A673 (cell line): ENCODE measurements at regions not wholly inside any gene's neighbourhood (a gene's known extent, or its start where the extent isn't known, plus 50 kb on each side); places are given as distances from the start of the nearest gene placed in this dataset.

Experiments used
- EZH2 ChIP-seq: fragments of 200-600 bp; sonication (generic); IDR thresholded peaks from 2 replicates; pipeline ENCODE4 v1.6.1; 2017; ENCODE audit warnings: borderline replicate concordance, low read depth, mild to moderate bottlenecking, mixed read lengths, antibody characterized with exemption, low read length; ENCODE audit not compliant: poor library complexity, severe bottlenecking
- TF ChIP-seq, protein P1 (sequence below): fragments of 300-800, 200-600 bp; sonication (generic); conservative IDR thresholded peaks from 2 replicates; pipeline ENCODE4 v1.5.1; 2017; ENCODE audit warnings: low read depth, mild to moderate bottlenecking, antibody characterized with exemption, low read length, moderate library complexity, mixed read lengths

GRCh38 chr9:87401681-87402080, 96.0 kb upstream of the DAPK1 start:
- TF ChIP-seq, protein P1, sequence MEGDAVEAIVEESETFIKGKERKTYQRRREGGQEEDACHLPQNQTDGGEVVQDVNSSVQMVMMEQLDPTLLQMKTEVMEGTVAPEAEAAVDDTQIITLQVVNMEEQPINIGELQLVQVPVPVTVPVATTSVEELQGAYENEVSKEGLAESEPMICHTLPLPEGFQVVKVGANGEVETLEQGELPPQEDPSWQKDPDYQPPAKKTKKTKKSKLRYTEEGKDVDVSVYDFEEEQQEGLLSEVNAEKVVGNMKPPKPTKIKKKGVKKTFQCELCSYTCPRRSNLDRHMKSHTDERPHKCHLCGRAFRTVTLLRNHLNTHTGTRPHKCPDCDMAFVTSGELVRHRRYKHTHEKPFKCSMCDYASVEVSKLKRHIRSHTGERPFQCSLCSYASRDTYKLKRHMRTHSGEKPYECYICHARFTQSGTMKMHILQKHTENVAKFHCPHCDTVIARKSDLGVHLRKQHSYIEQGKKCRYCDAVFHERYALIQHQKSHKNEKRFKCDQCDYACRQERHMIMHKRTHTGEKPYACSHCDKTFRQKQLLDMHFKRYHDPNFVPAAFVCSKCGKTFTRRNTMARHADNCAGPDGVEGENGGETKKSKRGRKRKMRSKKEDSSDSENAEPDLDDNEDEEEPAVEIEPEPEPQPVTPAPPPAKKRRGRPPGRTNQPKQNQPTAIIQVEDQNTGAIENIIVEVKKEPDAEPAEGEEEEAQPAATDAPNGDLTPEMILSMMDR: no peak
- TF ChIP-seq EZH2: no peak
